ENCODE measurements at regions not wholly inside any gene's neighbourhood (a gene's known extent, or its start where the extent isn't known, plus 50 kb on each side); places are given as distances from the start of the nearest gene placed in this dataset.

DNA sequence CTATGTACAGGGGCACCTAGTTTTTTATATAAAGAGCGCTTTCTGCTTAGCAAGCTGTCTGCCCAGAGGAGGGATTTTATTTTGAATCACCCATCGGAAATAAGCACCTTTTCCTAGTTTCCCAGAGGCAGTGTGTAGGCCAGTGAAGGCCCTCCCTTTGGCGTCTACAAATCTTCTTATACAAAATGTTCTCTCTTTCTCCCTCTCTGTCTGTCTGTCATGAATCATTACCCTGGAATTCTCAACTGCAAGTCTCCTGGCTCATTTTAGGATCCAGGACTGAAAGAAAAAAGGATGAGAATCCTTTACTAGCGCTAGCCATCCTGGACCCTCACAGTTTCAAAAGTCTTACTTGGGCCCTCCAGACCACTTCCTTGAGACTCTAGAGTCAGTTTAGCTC is 728.1 kb downstream of the OTOL1 start:
- DNase-seq (ENCODE audit: low spot score in 2 of 2): no peak
- WGBS, 2 donors: 86 to 93% methylated on average over 4 of the region's 4 CpGs
- H3K36me3 ChIP-seq: no peaks in the 10 kb centered on the region
- TF ChIP-seq EP300 (IDR thresholded peaks at IDR 0.05) (no peak), POLR2A (IDR thresholded peaks at IDR 0.05) (no peak)
- TF ChIP-seq, protein P1, sequence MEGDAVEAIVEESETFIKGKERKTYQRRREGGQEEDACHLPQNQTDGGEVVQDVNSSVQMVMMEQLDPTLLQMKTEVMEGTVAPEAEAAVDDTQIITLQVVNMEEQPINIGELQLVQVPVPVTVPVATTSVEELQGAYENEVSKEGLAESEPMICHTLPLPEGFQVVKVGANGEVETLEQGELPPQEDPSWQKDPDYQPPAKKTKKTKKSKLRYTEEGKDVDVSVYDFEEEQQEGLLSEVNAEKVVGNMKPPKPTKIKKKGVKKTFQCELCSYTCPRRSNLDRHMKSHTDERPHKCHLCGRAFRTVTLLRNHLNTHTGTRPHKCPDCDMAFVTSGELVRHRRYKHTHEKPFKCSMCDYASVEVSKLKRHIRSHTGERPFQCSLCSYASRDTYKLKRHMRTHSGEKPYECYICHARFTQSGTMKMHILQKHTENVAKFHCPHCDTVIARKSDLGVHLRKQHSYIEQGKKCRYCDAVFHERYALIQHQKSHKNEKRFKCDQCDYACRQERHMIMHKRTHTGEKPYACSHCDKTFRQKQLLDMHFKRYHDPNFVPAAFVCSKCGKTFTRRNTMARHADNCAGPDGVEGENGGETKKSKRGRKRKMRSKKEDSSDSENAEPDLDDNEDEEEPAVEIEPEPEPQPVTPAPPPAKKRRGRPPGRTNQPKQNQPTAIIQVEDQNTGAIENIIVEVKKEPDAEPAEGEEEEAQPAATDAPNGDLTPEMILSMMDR (IDR thresholded peaks at IDR 0.05): no peak
- no peaks in the 10 kb centered on the region for H3K27me3 ChIP-seq
- H3K27ac ChIP-seq: no peak overlapping the region
- H3K4me3 ChIP-seq: no peak overlapping the region
- no peaks in the 10 kb centered on the region for H3K4me1 ChIP-seq
- no peaks in the 10 kb centered on the region for H3K9me3 ChIP-seq

DNA sequence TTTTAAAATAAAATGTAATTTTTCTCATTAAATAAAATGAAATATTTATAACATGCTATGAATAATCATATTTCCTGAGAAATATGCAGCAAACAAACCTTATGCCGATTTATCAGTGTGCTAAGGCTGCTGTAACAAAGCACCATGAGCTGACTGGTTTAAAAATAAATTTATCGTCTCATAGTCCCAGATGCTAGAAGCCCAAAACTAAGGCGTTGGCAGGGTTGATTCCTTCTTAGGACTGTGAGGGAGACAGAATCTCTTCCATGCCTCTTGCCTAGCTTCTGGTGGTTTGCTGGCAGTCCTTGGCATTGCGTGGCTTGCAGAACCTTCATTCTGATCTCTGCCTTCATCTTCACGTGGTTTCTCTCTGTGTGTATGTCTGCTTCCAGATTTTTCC is 740.3 kb downstream of the OTOL1 start:
- no peak overlapping the region for H3K4me3 ChIP-seq
- no peaks in the 10 kb centered on the region for H3K4me1 ChIP-seq
- no peaks in the 10 kb centered on the region for H3K27me3 ChIP-seq
- TF ChIP-seq, protein P1 (IDR thresholded peaks at IDR 0.05): no peak
- TF ChIP-seq EP300 (IDR thresholded peaks at IDR 0.05): no peak
- no peak for TF ChIP-seq POLR2A (IDR thresholded peaks at IDR 0.05)
- no peaks in the 10 kb centered on the region for H3K9me3 ChIP-seq
- H3K36me3 ChIP-seq: no peaks in the 10 kb centered on the region
- H3K27ac ChIP-seq: no peak overlapping the region
- no peak for DNase-seq (ENCODE audit: low spot score in 2 of 2)
- WGBS, 2 donors: 88 to 91% methylated on average over 5 of the region's 5 CpGs

DNA sequence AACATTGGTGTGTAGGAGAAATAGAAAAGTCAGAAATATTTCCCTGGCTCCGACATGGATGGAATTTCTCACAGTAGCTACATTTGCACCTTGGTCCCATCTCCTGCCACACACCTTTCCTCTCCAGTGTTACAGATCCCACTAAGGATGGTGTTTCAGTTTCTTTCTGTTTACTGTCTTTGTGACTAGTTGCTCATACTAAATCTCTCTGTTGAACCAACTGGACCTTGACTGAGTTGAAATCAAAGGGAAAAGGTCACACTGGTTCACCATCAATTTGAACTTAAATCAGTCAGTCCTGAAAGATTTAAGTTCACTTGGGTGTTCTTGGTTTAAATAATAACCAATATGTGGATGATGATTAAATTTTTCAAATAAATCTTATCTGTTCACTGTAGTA is 754.2 kb downstream of the OTOL1 start:
- no peaks in the 10 kb centered on the region for H3K4me1 ChIP-seq
- TF ChIP-seq POLR2A (IDR thresholded peaks at IDR 0.05) (no peak), EP300 (IDR thresholded peaks at IDR 0.05) (no peak)
- no peak overlapping the region for H3K4me3 ChIP-seq
- H3K36me3 ChIP-seq: no peaks in the 10 kb centered on the region
- no peak overlapping the region for H3K27ac ChIP-seq
- DNase-seq (ENCODE audit: low spot score in 2 of 2): no peak
- H3K9me3 ChIP-seq: no peaks in the 10 kb centered on the region
- WGBS, 2 donors: 94 to 100% methylated on average over 1 of the region's 1 CpG
- no peaks in the 10 kb centered on the region for H3K27me3 ChIP-seq

DNA sequence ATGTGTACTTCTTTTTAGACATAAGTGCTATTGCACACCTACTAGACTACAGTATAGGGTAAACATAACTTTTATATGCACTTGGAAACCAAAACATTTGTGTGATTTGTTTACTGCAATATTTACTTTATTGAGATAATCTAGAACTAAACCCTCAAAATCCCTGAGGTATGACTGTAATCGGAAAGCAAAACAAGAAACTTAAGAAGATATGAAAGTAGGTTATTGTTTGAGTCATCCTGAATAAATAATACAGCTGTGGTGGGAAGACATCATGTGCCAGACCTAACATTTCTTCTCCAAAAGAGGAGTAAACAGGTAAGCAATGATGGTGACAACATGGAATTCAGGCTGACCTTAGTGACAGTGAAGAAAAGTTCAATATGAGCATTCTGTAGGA is 765.5 kb downstream of the OTOL1 start:
- 41 to 51% methylated on average over 1 of the region's 1 CpG for WGBS, 2 donors
- no peak for DNase-seq (ENCODE audit: low spot score in 2 of 2)
- H3K4me1 ChIP-seq: no peaks in the 10 kb centered on the region
- no peaks in the 10 kb centered on the region for H3K36me3 ChIP-seq
- no peaks in the 10 kb centered on the region for H3K27me3 ChIP-seq
- no peaks in the 10 kb centered on the region for H3K9me3 ChIP-seq
- TF ChIP-seq, protein P1 (IDR thresholded peaks at IDR 0.05): no peak
- TF ChIP-seq POLR2A (IDR thresholded peaks at IDR 0.05) (no peak), EP300 (IDR thresholded peaks at IDR 0.05) (no peak)
- H3K27ac ChIP-seq: no peak overlapping the region
- no peak overlapping the region for H3K4me3 ChIP-seq

DNA sequence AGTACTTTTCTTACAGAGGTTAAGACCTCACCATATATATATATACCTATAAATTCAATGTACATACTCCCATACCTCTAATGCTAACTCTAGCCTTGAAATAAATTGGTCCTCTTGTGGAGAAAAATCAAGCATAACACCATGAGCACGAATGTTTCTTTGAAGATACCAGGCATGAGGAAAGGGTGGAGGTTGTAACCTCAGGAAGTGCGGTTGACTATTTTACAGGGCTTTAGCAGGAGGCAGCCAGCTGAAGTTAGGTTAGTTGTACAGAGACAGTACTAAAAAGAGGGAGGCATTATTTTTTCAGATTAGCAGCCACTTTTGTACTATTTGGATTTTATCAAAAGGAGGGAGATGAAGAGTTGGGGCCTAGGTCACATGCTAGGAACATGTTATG is 767.0 kb downstream of the OTOL1 start:
- no peak for TF ChIP-seq POLR2A (IDR thresholded peaks at IDR 0.05)
- TF ChIP-seq EP300 (IDR thresholded peaks at IDR 0.05): no peak
- no peaks in the 10 kb centered on the region for H3K9me3 ChIP-seq
- no peak overlapping the region for H3K4me3 ChIP-seq
- no peaks in the 10 kb centered on the region for H3K27me3 ChIP-seq
- 79 to 83% methylated on average over 2 of the region's 2 CpGs for WGBS, 2 donors
- no peaks in the 10 kb centered on the region for H3K4me1 ChIP-seq
- H3K27ac ChIP-seq: no peak overlapping the region
- no peak for DNase-seq (ENCODE audit: low spot score in 2 of 2)
- H3K36me3 ChIP-seq: no peaks in the 10 kb centered on the region

DNA sequence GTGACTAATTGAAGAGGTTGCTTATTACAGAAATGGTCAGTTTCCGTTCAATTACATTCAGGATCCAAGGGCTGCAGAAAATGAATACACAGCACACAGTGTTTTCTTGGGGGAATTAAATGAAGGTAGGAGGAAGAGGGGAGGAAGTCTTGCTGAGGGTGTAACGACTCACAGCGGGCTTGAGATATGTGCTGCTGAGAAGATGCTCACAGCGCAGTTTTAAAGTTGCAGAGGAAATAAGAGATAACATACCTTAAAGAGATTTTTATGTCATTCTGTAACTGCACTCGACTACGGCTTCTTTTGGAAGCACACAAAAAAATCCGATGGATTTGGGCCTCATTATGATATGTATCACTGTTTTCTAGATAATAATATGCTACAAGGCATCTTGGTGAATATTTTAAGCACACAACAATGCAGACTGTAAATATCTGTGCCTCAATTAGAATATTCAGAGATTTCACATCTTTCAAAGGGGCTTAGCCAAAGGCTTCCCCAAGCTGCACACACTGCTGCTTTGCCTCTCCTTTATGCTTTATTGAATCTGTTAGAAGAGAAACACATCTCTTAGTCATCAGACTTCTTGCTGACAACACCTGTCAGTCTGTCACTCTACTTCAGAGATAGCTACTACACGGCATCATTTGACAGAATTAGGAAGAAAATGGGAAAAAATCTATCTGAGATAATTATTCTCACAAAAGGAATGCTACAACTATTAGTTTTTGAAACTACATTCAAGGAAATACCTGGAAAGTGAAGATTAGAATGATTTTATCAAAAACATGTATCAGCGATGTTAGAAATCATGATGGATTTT is 773.2 kb downstream of the OTOL1 start:
- Histone ChIP-seq H3K4me1 (no peaks in the 10 kb centered on the region), H3K27ac (no peak overlapping the region), H3K9me3 (no peaks in the 10 kb centered on the region), H3K27me3 (no peaks in the 10 kb centered on the region), H3K4me3 (no peak overlapping the region), H3K36me3 (no peaks in the 10 kb centered on the region)
- no peak for TF ChIP-seq EP300 (IDR thresholded peaks at IDR 0.05)
- no peak for TF ChIP-seq POLR2A (IDR thresholded peaks at IDR 0.05)
- TF ChIP-seq, protein P1 (IDR thresholded peaks at IDR 0.05): no peak
- WGBS, 2 donors: 60 to 64% methylated on average over 9 of the region's 9 CpGs
- no peak for DNase-seq (ENCODE audit: low spot score in 2 of 2)

All from tibial nerve (tissue), 4 donors.